Vagina (tissue), 2 donors: ENCODE measurements at regions not wholly inside any gene's neighbourhood (a gene's known extent, or its start where the extent isn't known, plus 50 kb on each side); places are given as distances from the start of the nearest gene placed in this dataset.
"Not testable (repeated sequence)": the region's sequence is repeated elsewhere in the genome, so short reads cannot be mapped to it uniquely, and the experiment has no call there.

Source experiments
- POLR2A ChIP-seq, 2 donors: fragments of 450-650 bp; IDR thresholded peaks; one replicate each; pipeline ENCODE4 v1.6.1; 2017; ENCODE audit warnings: antibody characterized with exemption in 2 of 2, mild to moderate bottlenecking in 2 of 2, moderate library complexity in 2 of 2
- POLR2AphosphoS5 ChIP-seq, 2 donors: sonication (generic); formaldehyde crosslinking; IDR thresholded peaks; one replicate each; pipeline ENCODE4 v1.9.0; 2017; ENCODE audit warnings: antibody characterized with exemption in 2 of 2, mild to moderate bottlenecking in 2 of 2, low read depth in 1 of 2; ENCODE audit not compliant: insufficient read depth in 1 of 2
- TF ChIP-seq, protein P1 (sequence below), 3 experiments: fragments of 450-650 bp in 2 of 3; fragments of 200-600 bp in 1 of 3; sonication (generic) in 1 of 3; IDR thresholded peaks; one replicate each; pipeline ENCODE4 v1.5.1; 2017 to 2019; ENCODE audit warnings: antibody characterized with exemption in 3 of 3, mild to moderate bottlenecking in 2 of 3, moderate library complexity in 2 of 3

DNA sequence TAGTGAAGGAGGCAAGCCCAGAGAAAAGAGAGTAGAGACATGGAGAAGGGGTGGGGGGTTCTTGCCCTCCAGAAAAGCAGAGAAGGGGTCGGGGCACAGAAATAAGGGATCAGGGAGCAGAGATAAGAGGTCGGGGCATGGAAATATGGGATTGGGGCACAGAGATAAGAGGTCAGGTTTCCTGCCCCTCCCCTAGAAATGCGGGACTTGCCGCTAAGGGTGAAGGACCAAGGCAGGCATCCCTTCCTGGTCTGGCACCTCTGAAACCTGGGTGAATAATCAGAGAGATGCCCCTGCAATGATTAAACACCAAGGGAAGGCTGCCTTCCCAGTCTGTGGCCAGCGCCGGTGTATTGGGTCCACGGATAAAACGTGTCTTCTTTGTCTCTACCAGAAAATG, 584.5 kb upstream of the MDGA2 start:
- not testable (repeated sequence) for TF ChIP-seq POLR2AphosphoS5 (IDR thresholded peaks at IDR 0.05; ENCODE audit: insufficient read depth in 1 of 2, low read depth in 1 of 2); POLR2A (IDR thresholded peaks at IDR 0.05)
- TF ChIP-seq, protein P1, sequence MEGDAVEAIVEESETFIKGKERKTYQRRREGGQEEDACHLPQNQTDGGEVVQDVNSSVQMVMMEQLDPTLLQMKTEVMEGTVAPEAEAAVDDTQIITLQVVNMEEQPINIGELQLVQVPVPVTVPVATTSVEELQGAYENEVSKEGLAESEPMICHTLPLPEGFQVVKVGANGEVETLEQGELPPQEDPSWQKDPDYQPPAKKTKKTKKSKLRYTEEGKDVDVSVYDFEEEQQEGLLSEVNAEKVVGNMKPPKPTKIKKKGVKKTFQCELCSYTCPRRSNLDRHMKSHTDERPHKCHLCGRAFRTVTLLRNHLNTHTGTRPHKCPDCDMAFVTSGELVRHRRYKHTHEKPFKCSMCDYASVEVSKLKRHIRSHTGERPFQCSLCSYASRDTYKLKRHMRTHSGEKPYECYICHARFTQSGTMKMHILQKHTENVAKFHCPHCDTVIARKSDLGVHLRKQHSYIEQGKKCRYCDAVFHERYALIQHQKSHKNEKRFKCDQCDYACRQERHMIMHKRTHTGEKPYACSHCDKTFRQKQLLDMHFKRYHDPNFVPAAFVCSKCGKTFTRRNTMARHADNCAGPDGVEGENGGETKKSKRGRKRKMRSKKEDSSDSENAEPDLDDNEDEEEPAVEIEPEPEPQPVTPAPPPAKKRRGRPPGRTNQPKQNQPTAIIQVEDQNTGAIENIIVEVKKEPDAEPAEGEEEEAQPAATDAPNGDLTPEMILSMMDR (IDR thresholded peaks at IDR 0.05): not testable (repeated sequence)
